Stimulated activated naive CD4-positive, alpha-beta T cell (primary cell): ENCODE measurements at regions not wholly inside any gene's neighbourhood (a gene's known extent, or its start where the extent isn't known, plus 50 kb on each side); places are given as distances from the start of the nearest gene placed in this dataset.
"Not testable (repeated sequence)": the region's sequence is repeated elsewhere in the genome, so short reads cannot be mapped to it uniquely, and the experiment has no call there.

Source experiments
- DNase-seq, 6 experiments: peaks; one replicate each; lab custom pipeline; 2025; lab: John Stamatoyannopoulos, UW

- no peak for DNase-seq
Observed at GRCh38 chr6:68013780-68014515, 621.1 kb upstream of the ADGRB3 start.

GRCh38 chr6:68012822-68013221 is 622.3 kb upstream of the ADGRB3 start:
- no peak for DNase-seq

- no peak for DNase-seq
Observed at GRCh38 chr6:68010936-68011335, 624.1 kb upstream of the ADGRB3 start.

GRCh38 chr6:68008445-68008844 is 626.6 kb upstream of the ADGRB3 start:
- no peak for DNase-seq

GRCh38 chr6:68007717-68008116 is 627.4 kb upstream of the ADGRB3 start:
- no peak for DNase-seq

GRCh38 chr6:67986694-67987232 is 648.3 kb upstream of the ADGRB3 start:
- no peak for DNase-seq

- DNase-seq, result no peak
Observed at GRCh38 chr6:67976486-67976885, 658.6 kb upstream of the ADGRB3 start.

- no peak for DNase-seq
Observed at GRCh38 chr6:67974931-67975330, 660.2 kb upstream of the ADGRB3 start.

- DNase-seq, result no peak
Observed at GRCh38 chr6:67971812-67972211, 663.3 kb upstream of the ADGRB3 start.

GRCh38 chr6:67966830-67967229 is 668.3 kb upstream of the ADGRB3 start:
- DNase-seq, result no peak

GRCh38 chr6:67956352-67956751 is 678.7 kb upstream of the ADGRB3 start:
- DNase-seq, result no peak

GRCh38 chr6:67952948-67953347 is 682.1 kb upstream of the ADGRB3 start:
- DNase-seq, result no peak

- DNase-seq, result no peak
Observed at GRCh38 chr6:67952121-67952520, 683.0 kb upstream of the ADGRB3 start.

- not testable (repeated sequence) for DNase-seq
Observed at GRCh38 chr6:67947762-67948161, 687.3 kb upstream of the ADGRB3 start.

- DNase-seq, result no peak
Observed at GRCh38 chr6:67935976-67936477, 699.1 kb upstream of the ADGRB3 start.

GRCh38 chr6:67933278-67933677 is 701.8 kb upstream of the ADGRB3 start:
- DNase-seq, result no peak

GRCh38 chr6:67922588-67922987 is 712.5 kb upstream of the ADGRB3 start:
- not testable (repeated sequence) for DNase-seq

GRCh38 chr6:67920040-67920439 is 715.0 kb upstream of the ADGRB3 start:
- DNase-seq, result not testable (repeated sequence)

GRCh38 chr6:67916399-67916798 is 718.7 kb upstream of the ADGRB3 start:
- DNase-seq, result no peak

GRCh38 chr6:67914419-67914818 is 720.7 kb upstream of the ADGRB3 start:
- no peak for DNase-seq

GRCh38 chr6:67909354-67909753 is 725.7 kb upstream of the ADGRB3 start:
- no peak for DNase-seq

GRCh38 chr6:67908379-67908778 is 726.7 kb upstream of the ADGRB3 start:
- no peak for DNase-seq

GRCh38 chr6:67904735-67905134 is 730.3 kb upstream of the ADGRB3 start:
- not testable (repeated sequence) for DNase-seq

GRCh38 chr6:67898875-67899274 is 736.2 kb upstream of the ADGRB3 start:
- no peak for DNase-seq
